SK-N-SH treated with all-trans-retinoic acid at 6 μM for 48 hours (cell line): ENCODE measurements at regions not wholly inside any gene's neighbourhood (a gene's known extent, or its start where the extent isn't known, plus 50 kb on each side); places are given as distances from the start of the nearest gene placed in this dataset.

Source experiments
- BACH2 ChIP-seq: fragments of 250-450 bp; sonication (Bioruptor Pico); IDR thresholded peaks from 2 replicates; pipeline ENCODE4 v1.9.0; 2021; ENCODE audit warnings: mild to moderate bottlenecking, borderline replicate concordance
- CREB5 ChIP-seq: fragments of 250-450 bp; sonication (Bioruptor Pico); IDR thresholded peaks from 2 replicates; pipeline ENCODE4 v1.5.1; 2020; ENCODE audit warnings: low read depth, mild to moderate bottlenecking, moderate library complexity
- CSDC2 ChIP-seq: fragments of 250-450 bp; sonication (Bioruptor Pico); IDR thresholded peaks from 2 replicates; pipeline ENCODE4 v1.5.0; 2020; ENCODE audit warnings: mild to moderate bottlenecking, moderate library complexity
- CSRNP3 ChIP-seq: fragments of 250-450 bp; sonication (Bioruptor Pico); IDR thresholded peaks from 2 replicates; pipeline ENCODE4 v1.5.1; 2021; ENCODE audit warnings: mild to moderate bottlenecking, moderate library complexity
- PATZ1 ChIP-seq: fragments of 250-450 bp; sonication (Bioruptor Pico); IDR thresholded peaks from 2 replicates; pipeline ENCODE4 v1.8.0; 2020; ENCODE audit warnings: mild to moderate bottlenecking, moderate library complexity, borderline replicate concordance
- RARB ChIP-seq: fragments of 250-450 bp; sonication (Bioruptor Pico); IDR thresholded peaks from 2 replicates; pipeline ENCODE4 v1.8.0; 2021; ENCODE audit warnings: mild to moderate bottlenecking, moderate library complexity
- TOX ChIP-seq: fragments of 250-450 bp; sonication (Bioruptor Pico); IDR thresholded peaks from 2 replicates; pipeline ENCODE4 v1.8.0; 2021; ENCODE audit warnings: mild to moderate bottlenecking, moderate library complexity, borderline replicate concordance
- ZFP30 ChIP-seq: fragments of 450-650 bp; formaldehyde crosslinking; IDR thresholded peaks from 2 replicates; pipeline ENCODE4 v1.5.0; 2022; ENCODE audit warnings: mild to moderate bottlenecking, moderate library complexity
- ZNF565 ChIP-seq: fragments of 450-650 bp; formaldehyde crosslinking; conservative IDR thresholded peaks from 2 replicates; pipeline ENCODE4 v1.5.0; 2020; ENCODE audit warnings: low read depth, mild to moderate bottlenecking, moderate library complexity

GRCh38 chr9:119955276-119955675, 586.0 kb upstream of the BRINP1 start:
- TF ChIP-seq PATZ1 (CRISPR knock-in tag) (no peak), ZNF565 (CRISPR knock-in tag) (no peak), RARB (CRISPR knock-in tag) (no peak), BACH2 (CRISPR knock-in tag) (no peak), CREB5 (CRISPR knock-in tag) (no peak), CSDC2 (CRISPR knock-in tag) (no peak), ZFP30 (CRISPR knock-in tag) (no peak), CSRNP3 (no peak), TOX (no peak)
